ENCODE measurements at regions not wholly inside any gene's neighbourhood (a gene's known extent, or its start where the extent isn't known, plus 50 kb on each side); places are given as distances from the start of the nearest gene placed in this dataset.

- DNase-seq (ENCODE audit: low read depth in 1 of 2, low spot score in 1 of 2) = no peak
- POLR2A ChIA-PET = no interaction called here
Measured at GRCh38 chr5:39711821-39712220, 287.0 kb upstream of the DAB2 start.

GRCh38 chr5:39709032-39709431 lies 284.3 kb upstream of the DAB2 start:
- TF ChIP-seq JUNB (IDR thresholded peaks at IDR 0.05) (no peak), CBX8 (IDR thresholded peaks at IDR 0.05) (no peak), NFE2L2 (conservative IDR thresholded peaks at IDR 0.05; ENCODE audit: low read length) (no peak), HMGXB4 (CRISPR knock-in tag; IDR thresholded peaks at IDR 0.05; ENCODE audit: borderline replicate concordance) (no peak), CTCF (IDR thresholded peaks at IDR 0.05) (no peak), EHMT2 (IDR thresholded peaks at IDR 0.05; ENCODE audit: low read depth) (no peak), HDAC2 (IDR thresholded peaks at IDR 0.05) (no peak), MYC (IDR thresholded peaks at IDR 0.05; ENCODE audit: borderline replicate concordance, low read length) (no peak), MAFK (IDR thresholded peaks at IDR 0.05; ENCODE audit: partially characterized antibody) (no peak), ESRRA (IDR thresholded peaks at IDR 0.05; ENCODE audit: borderline replicate concordance, low read length) (no peak), RARB (CRISPR knock-in tag; IDR thresholded peaks at IDR 0.05) (no peak), BHLHE40 (IDR thresholded peaks at IDR 0.05; ENCODE audit: low read depth, low read length) (no peak), RFX5 (IDR thresholded peaks at IDR 0.05) (no peak), SMC3 (IDR thresholded peaks at IDR 0.05) (no peak), HOXB5 (CRISPR knock-in tag; IDR thresholded peaks at IDR 0.05) (no peak), SREBF2 (IDR thresholded peaks at IDR 0.05) (no peak), ZSCAN20 (CRISPR knock-in tag; IDR thresholded peaks at IDR 0.05) (no peak), FOSL2 (IDR thresholded peaks at IDR 0.05) (no peak), FOSL2 (CRISPR knock-in tag; IDR thresholded peaks at IDR 0.05) (no peak)
- TF ChIP-seq, protein P1, sequence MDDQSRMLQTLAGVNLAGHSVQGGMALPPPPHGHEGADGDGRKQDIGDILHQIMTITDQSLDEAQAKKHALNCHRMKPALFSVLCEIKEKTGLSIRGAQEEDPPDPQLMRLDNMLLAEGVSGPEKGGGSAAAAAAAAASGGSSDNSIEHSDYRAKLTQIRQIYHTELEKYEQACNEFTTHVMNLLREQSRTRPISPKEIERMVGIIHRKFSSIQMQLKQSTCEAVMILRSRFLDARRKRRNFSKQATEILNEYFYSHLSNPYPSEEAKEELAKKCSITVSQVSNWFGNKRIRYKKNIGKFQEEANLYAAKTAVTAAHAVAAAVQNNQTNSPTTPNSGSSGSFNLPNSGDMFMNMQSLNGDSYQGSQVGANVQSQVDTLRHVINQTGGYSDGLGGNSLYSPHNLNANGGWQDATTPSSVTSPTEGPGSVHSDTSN (IDR thresholded peaks at IDR 0.05) = no peak
- H3K4me2 ChIP-seq = no peak overlapping the region
- FAIRE-seq (no peak), ATAC-seq (no peak), DNase-seq (ENCODE audit: low read depth in 1 of 2, low spot score in 1 of 2) (no peak)
- H3K4me1 ChIP-seq = peaks cover 18% of the 10 kb centered on the region
- no peaks in the 10 kb centered on the region for H3K9me3 ChIP-seq
- ChIA-PET POLR2A (no interaction called here), CTCF (no interaction called here)
- H3K4me3 ChIP-seq = no peak overlapping the region
- WGBS (ENCODE audit: missing lambda C conversion rate) = 88% methylated on average over 4 of the region's 4 CpGs
- H3K27ac ChIP-seq = no peak overlapping the region

More at GRCh38 chr5:39711821-39712220, 287.0 kb upstream of the DAB2 start:
- H3K4me2 ChIP-seq = no peak overlapping the region
- ATAC-seq (no peak), FAIRE-seq (no peak)
- CTCF ChIA-PET = interaction anchor here (0.6 to 4.5 kb wide), 6 partner anchors 48 to 979 kb away, joined by 3 to 38 read pairs (median 4); partner anchors contain the start of gene PTGER4
- H3K4me1 ChIP-seq = peaks cover 29% of the 10 kb centered on the region
- H3K27ac ChIP-seq = no peak overlapping the region
- no peak overlapping the region for H3K4me3 ChIP-seq
- no peaks in the 10 kb centered on the region for H3K9me3 ChIP-seq
- no peak for TF ChIP-seq MYC (IDR thresholded peaks at IDR 0.05; ENCODE audit: borderline replicate concordance, low read length)
- no peak for TF ChIP-seq ZSCAN20 (CRISPR knock-in tag; IDR thresholded peaks at IDR 0.05)
- no peak for TF ChIP-seq PHF8 (IDR thresholded peaks at IDR 0.05; ENCODE audit: borderline replicate concordance, low read depth)
- no peak for TF ChIP-seq ZFP36 (IDR thresholded peaks at IDR 0.05; ENCODE audit: borderline replicate concordance, partially characterized antibody)
- no peak for TF ChIP-seq MAFK (IDR thresholded peaks at IDR 0.05; ENCODE audit: partially characterized antibody)
- no peak for TF ChIP-seq CBX8 (IDR thresholded peaks at IDR 0.05)
- no peak for TF ChIP-seq ZNF302 (CRISPR knock-in tag; IDR thresholded peaks at IDR 0.05)
- no peak for TF ChIP-seq TP53 (CRISPR knock-in tag; IDR thresholded peaks at IDR 0.05)
- no peak for TF ChIP-seq CHD4 (IDR thresholded peaks at IDR 0.05; ENCODE audit: borderline replicate concordance)
- no peak for TF ChIP-seq NPAS2 (CRISPR knock-in tag; IDR thresholded peaks at IDR 0.05; ENCODE audit: borderline replicate concordance)
